K562 (cell line): ENCODE measurements at regions not wholly inside any gene's neighbourhood (a gene's known extent, or its start where the extent isn't known, plus 50 kb on each side); places are given as distances from the start of the nearest gene placed in this dataset.

Source experiments
- ATAC-seq: fragments of 200-7000 bp; cut with Tn5 transposase; 3 replicates; pipeline ENCODE4 v1.9.1; 2020; ENCODE audit warnings: moderate library complexity
- BruUV-seq: library from RNA; stranded (reverse); fragments of 400-500 nt; replicated peaks from 2 replicates; lab custom pipeline; 2021; lab: Mats Ljungman, UMichigan
- CTCF ChIA-PET: fragments of 300-600 bp; formaldehyde crosslinking; extraction: SDS; loops from one replicate; lab custom pipeline; 2021; ENCODE audit warnings: low intra/inter-chr PET ratio; lab: Yijun Ruan, JAX
- POLR2A ChIA-PET: fragments of 300-600, 350-650 bp; sonication (Branson Sonifier 250); formaldehyde crosslinking; extraction: SDS; loops from one replicate; lab custom pipeline; 2021; ENCODE audit warnings: antibody characterized with exemption, inconsistent platforms; lab: Yijun Ruan, JAX
- DNase-seq, 4 experiments: peaks; one replicate each; pipeline versions ENCODE4 v3.0.0 to v3.0.0-alpha.2; 2011 to 2018; ENCODE audit warnings: low spot score in 3 of 4, mixed read lengths in 3 of 4; ENCODE audit errors: extremely low read depth in 1 of 4
- FAIRE-seq: peaks from 2 replicates; lab custom pipeline; 2011; peaks lifted over from hg19 to GRCh38; lab: Jason Lieb, UNC
- H2AFZ ChIP-seq: 2 replicates; pipeline ENCODE4 v1.6.0; 2011; ENCODE audit warnings: low read depth, low read length, control low read depth, inconsistent platforms
- H3K27ac ChIP-seq: fragments of 200-600 bp; 3 replicates; pipeline ENCODE4 v1.8.0; 2011; ENCODE audit warnings: low read depth, mild to moderate bottlenecking, control low read depth, inconsistent platforms, low read length, moderate library complexity, mixed read lengths; ENCODE audit errors: extremely low read depth
- H3K27me3 ChIP-seq, 2 experiments: fragments of 300-600 bp in 1 of 2; 2 replicates in 1 of 2; 3 replicates in 1 of 2; pipeline versions ENCODE4 v1.6.0 to v1.8.0; 2011; ENCODE audit warnings: inconsistent platforms in 2 of 2, low read length in 2 of 2, mild to moderate bottlenecking in 1 of 2, mixed read lengths in 1 of 2, moderate library complexity in 1 of 2; ENCODE audit not compliant: control insufficient read depth in 2 of 2, insufficient read depth in 2 of 2
- H3K36me3 ChIP-seq: fragments of 300-600 bp; 3 replicates; pipeline ENCODE4 v1.8.0; 2011; ENCODE audit warnings: mild to moderate bottlenecking, low read length, inconsistent platforms; ENCODE audit not compliant: control insufficient read depth, insufficient read depth
- H3K4me1 ChIP-seq, 2 experiments: fragments of 200-600 bp in 1 of 2; replicated peaks in 1 of 2; 2 replicates in 1 of 2; 3 replicates in 1 of 2; pipeline versions ENCODE4 v1.5.1 to v1.8.0; 2011; ENCODE audit warnings: inconsistent platforms in 2 of 2, low read length in 2 of 2, mild to moderate bottlenecking in 1 of 2, mixed read lengths in 1 of 2, moderate library complexity in 1 of 2; ENCODE audit not compliant: control insufficient read depth in 2 of 2, insufficient read depth in 2 of 2
- H3K4me2 ChIP-seq: 2 replicates; pipeline ENCODE4 v1.6.1; 2011; ENCODE audit warnings: low read length, control low read depth, inconsistent platforms, mixed read lengths; ENCODE audit not compliant: insufficient read depth
- H3K4me3 ChIP-seq: fragments of 200-600 bp; sonication (generic), shearing (Covaris generic); 2 replicates; pipeline ENCODE4 v1.5.1; 2016; ENCODE audit warnings: control low read depth, inconsistent platforms
- H3K79me2 ChIP-seq: fragments of 200-600 bp; 3 replicates; pipeline ENCODE4 v1.8.0; 2011; ENCODE audit warnings: low read length, inconsistent platforms; ENCODE audit not compliant: control insufficient read depth, insufficient read depth
- H3K9ac ChIP-seq, 2 experiments: 2 replicates each; pipeline versions ENCODE4 v1.6.0 to v1.6.1; 2011; ENCODE audit warnings: low read depth in 2 of 2, low read length in 2 of 2, control low read depth in 1 of 2, inconsistent platforms in 1 of 2, mild to moderate bottlenecking in 1 of 2, mixed read lengths in 1 of 2; ENCODE audit not compliant: insufficient read depth in 1 of 2
- H3K9me1 ChIP-seq: one replicate; pipeline ENCODE4 v1.6.0; 2011; ENCODE audit warnings: inconsistent platforms, mild to moderate bottlenecking, low read length, moderate library complexity; ENCODE audit not compliant: control insufficient read depth, insufficient read depth
- H3K9me3 ChIP-seq: replicated peaks from 2 replicates; pipeline ENCODE4 v1.5.1; 2011; ENCODE audit warnings: low read depth, low read length, inconsistent platforms; ENCODE audit not compliant: control insufficient read depth, insufficient read depth
- H4K20me1 ChIP-seq: replicated peaks from 2 replicates; pipeline ENCODE4 v1.6.1; 2011; ENCODE audit warnings: low read length, inconsistent platforms, mixed read lengths; ENCODE audit not compliant: control insufficient read depth, insufficient read depth
- ATF7 ChIP-seq: fragments of 450-650 bp; IDR thresholded peaks from 2 replicates; pipeline ENCODE4 v1.7.1; 2014; ENCODE audit warnings: mild to moderate bottlenecking, moderate library complexity
- BRCA1 ChIP-seq, 2 experiments: fragments of 450-650 bp in 1 of 2; sonication (generic) in 1 of 2; formaldehyde crosslinking in 1 of 2; IDR thresholded peaks; 2 replicates each; pipeline versions ENCODE4 v1.5.0 to v1.6.1; 2017 to 2020; ENCODE audit warnings: mild to moderate bottlenecking in 1 of 2, missing genetic modification reagents in 1 of 2
- ESRRB ChIP-seq: fragments of 250-450 bp; sonication (Bioruptor Pico); IDR thresholded peaks from 2 replicates; pipeline ENCODE4 v1.5.0; 2020; ENCODE audit warnings: mild to moderate bottlenecking, moderate library complexity, borderline replicate concordance
- HINFP ChIP-seq: fragments of 450-650 bp; conservative IDR thresholded peaks from 2 replicates; pipeline ENCODE4 v1.6.1; 2016; ENCODE audit warnings: missing genetic modification characterization, low read depth, mild to moderate bottlenecking, control low read depth, missing compliant biosample characterization
- IRF1 ChIP-seq: sonication (generic); formaldehyde crosslinking; IDR thresholded peaks from 2 replicates; pipeline ENCODE4 v1.8.0; 2022; ENCODE audit warnings: missing genetic modification reagents, mild to moderate bottlenecking, borderline replicate concordance
- MEF2D ChIP-seq: conservative IDR thresholded peaks from 2 replicates; pipeline ENCODE4 v1.6.1; 2016; ENCODE audit warnings: low read depth, missing genetic modification characterization, missing compliant biosample characterization
- MITF ChIP-seq: IDR thresholded peaks from 2 replicates; pipeline ENCODE4 v1.6.1; 2014; ENCODE audit warnings: antibody characterized with exemption
- MTA3 ChIP-seq: fragments of 450-650 bp; formaldehyde crosslinking; IDR thresholded peaks from 2 replicates; pipeline ENCODE4 v1.6.1; 2017; ENCODE audit warnings: mild to moderate bottlenecking, borderline replicate concordance
- NFE2L1 ChIP-seq: fragments of 450-650 bp; IDR thresholded peaks from 2 replicates; pipeline ENCODE4 v1.6.1; 2016; ENCODE audit warnings: missing genetic modification characterization, low read depth, mild to moderate bottlenecking, missing compliant biosample characterization, moderate library complexity, borderline replicate concordance
- RBM14 ChIP-seq: fragments of 200-400 bp; formaldehyde crosslinking; IDR thresholded peaks from 2 replicates; pipeline ENCODE4 v1.6.1; 2018; ENCODE audit warnings: low read depth, mild to moderate bottlenecking, low read length, moderate library complexity, borderline replicate concordance; ENCODE audit not compliant: insufficient read depth
- SAFB ChIP-seq: fragments of 200-400 bp; formaldehyde crosslinking; IDR thresholded peaks from 2 replicates; pipeline ENCODE4 v1.6.1; 2017; ENCODE audit warnings: low read depth, low read length, borderline replicate concordance
- SRF ChIP-seq, 2 experiments: fragments of 250-450, 450-650 bp in 1 of 2; sonication (Bioruptor Pico) in 1 of 2; sonication (generic) in 1 of 2; formaldehyde crosslinking; IDR thresholded peaks; 2 replicates each; pipeline versions ENCODE4 v1.5.0 to v1.5.1; 2020 to 2022; ENCODE audit warnings: mild to moderate bottlenecking in 1 of 2, missing genetic modification reagents in 1 of 2
- TSC22D4 ChIP-seq: fragments of 450-650 bp; IDR thresholded peaks from 2 replicates; pipeline ENCODE4 v1.6.1; 2016; ENCODE audit warnings: missing genetic modification characterization, missing biosample characterization, control low read depth
- ZFX ChIP-seq: sonication (generic); formaldehyde crosslinking; IDR thresholded peaks from 2 replicates; pipeline ENCODE4 v1.8.0; 2022; ENCODE audit warnings: mild to moderate bottlenecking, missing genetic modification reagents, moderate library complexity
- ZNF133 ChIP-seq: fragments of 250-450 bp; sonication (Bioruptor Pico); IDR thresholded peaks from 2 replicates; pipeline ENCODE4 v1.4.0; 2020; ENCODE audit warnings: mild to moderate bottlenecking
- ZNF347 ChIP-seq: fragments of 450-650 bp; formaldehyde crosslinking; IDR thresholded peaks from 2 replicates; pipeline ENCODE4 v1.4.0; 2020; ENCODE audit warnings: low read depth, mild to moderate bottlenecking, moderate library complexity
- ZNF551 ChIP-seq: fragments of 250-450 bp; sonication (Bioruptor Pico); IDR thresholded peaks from 2 replicates; pipeline ENCODE4 v1.5.0; 2021; ENCODE audit warnings: mild to moderate bottlenecking, moderate library complexity
- ZNF780A ChIP-seq: fragments of 250-450 bp; sonication (Bioruptor Pico); IDR thresholded peaks from 2 replicates; pipeline ENCODE4 v1.5.0; 2021; ENCODE audit warnings: mild to moderate bottlenecking
- ZSCAN32 ChIP-seq: fragments of 450-650 bp; formaldehyde crosslinking; IDR thresholded peaks from 2 replicates; pipeline ENCODE4 v1.4.0; 2020; ENCODE audit warnings: mild to moderate bottlenecking, moderate library complexity
- WGBS: fragments of 100-300 bp; shearing (Covaris generic); methylation state at CpG from one replicate; pipeline ENCODE4 v1.1.6; 2016; ENCODE audit warnings: low coverage, mixed read lengths; ENCODE audit not compliant: insufficient coverage; ENCODE audit errors: missing lambda C conversion rate; 5-methylcytosine and 5-hydroxymethylcytosine counted together
- in situ Hi-C: fragments of 300-500 bp; cut with MboI; formaldehyde crosslinking; loops from 4 replicates; pipeline ENCODE4 v1.15.0; 2018; ENCODE audit warnings: inconsistent platforms, mixed read lengths
- intact Hi-C: fragments of 100-400 bp; cut with micrococcal nuclease; formaldehyde crosslinking; loops from 2 replicates; pipeline ENCODE4 v1.14.2; 2022

- WGBS, result 0% methylated on average over 5 of the region's 5 CpGs
- intact Hi-C loops (no loop called here), in situ Hi-C loops (no loop called here)
- Histone ChIP-seq H3K4me2 (no peak overlapping the region), H3K9me3 (no peaks in the 10 kb centered on the region), H3K4me3 (no peak overlapping the region), H3K9me1 (no peaks in the 10 kb centered on the region), H3K36me3 (no peaks in the 10 kb centered on the region), H3K4me1 (no peaks in the 10 kb centered on the region), H3K9ac (no peak overlapping the region), H3K27me3 (no peaks in the 10 kb centered on the region), H3K27ac (no peak overlapping the region), H4K20me1 (no peaks in the 10 kb centered on the region), H2AFZ (no peak overlapping the region), H3K79me2 (no peaks in the 10 kb centered on the region)
- no peak for FAIRE-seq
- no peak for TF ChIP-seq ZFX (CRISPR knock-in tag)
- TF ChIP-seq MITF, result no peak
- TF ChIP-seq ZNF551 (CRISPR knock-in tag), result no peak
- TF ChIP-seq ZNF347 (CRISPR knock-in tag), result no peak
- TF ChIP-seq ATF7, result no peak
- no peak for TF ChIP-seq TSC22D4
- TF ChIP-seq SAFB, result no peak
- TF ChIP-seq HINFP (tag), result no peak
- TF ChIP-seq MEF2D, result no peak
- no peak for TF ChIP-seq IRF1 (CRISPR knock-in tag)
- TF ChIP-seq ZNF780A, result no peak
- TF ChIP-seq NFE2L1, result no peak
- no peak for TF ChIP-seq ESRRB
- no peak for TF ChIP-seq SRF (CRISPR knock-in tag; IDR thresholded peaks at IDR 0.05)
- TF ChIP-seq BRCA1 (IDR thresholded peaks at IDR 0.05), result no peak
- no peak for TF ChIP-seq BRCA1 (CRISPR knock-in tag; IDR thresholded peaks at IDR 0.05)
- no peak for TF ChIP-seq RBM14
- TF ChIP-seq ZNF133 (CRISPR knock-in tag), result no peak
- TF ChIP-seq ZSCAN32 (CRISPR knock-in tag), result no peak
- no peak for TF ChIP-seq MTA3
- no peak for ATAC-seq
- no TSS peak for BruUV-seq
- ChIA-PET CTCF (no interaction called here), POLR2A (no interaction called here)
- DNase-seq, result no peak
These were observed 214.6 kb upstream of the TLE4 start for GRCh38 chr9:79357194-79357593.
